HG03354 (cell line): ENCODE measurements at regions not wholly inside any gene's neighbourhood (a gene's known extent, or its start where the extent isn't known, plus 50 kb on each side); places are given as distances from the start of the nearest gene placed in this dataset.
"Not testable (repeated sequence)": the region's sequence is repeated elsewhere in the genome, so short reads cannot be mapped to it uniquely, and the experiment has no call there.

Source experiments
- ATAC-seq: cut with Tn5 transposase; IDR thresholded peaks from one replicate; pipeline ENCODE4 v1.9.1; 2021; ENCODE audit warnings: mild to moderate bottlenecking; ENCODE audit not compliant: unreplicated experiment, poor library complexity, severe bottlenecking

DNA sequence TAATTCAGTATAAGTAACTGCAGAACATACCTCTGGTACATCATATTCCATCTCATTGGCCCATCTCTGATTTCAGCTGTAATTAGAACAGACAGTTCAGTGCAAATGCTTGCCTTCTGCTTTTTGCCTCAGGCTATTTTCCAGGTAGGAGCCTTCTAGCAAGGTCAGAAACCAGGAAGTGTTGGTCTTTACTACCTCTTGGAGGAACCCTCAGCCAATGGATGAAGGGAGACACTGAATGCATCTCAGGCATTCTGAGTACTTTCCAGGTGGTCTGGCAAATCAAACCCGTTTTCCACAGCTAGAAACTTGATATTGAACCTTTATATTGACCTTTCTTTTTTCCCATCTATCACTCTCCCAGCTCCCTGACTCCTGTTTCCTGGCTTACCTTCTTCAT lies 348.5 kb upstream of the SOX2 start:
- ATAC-seq = no peak

DNA sequence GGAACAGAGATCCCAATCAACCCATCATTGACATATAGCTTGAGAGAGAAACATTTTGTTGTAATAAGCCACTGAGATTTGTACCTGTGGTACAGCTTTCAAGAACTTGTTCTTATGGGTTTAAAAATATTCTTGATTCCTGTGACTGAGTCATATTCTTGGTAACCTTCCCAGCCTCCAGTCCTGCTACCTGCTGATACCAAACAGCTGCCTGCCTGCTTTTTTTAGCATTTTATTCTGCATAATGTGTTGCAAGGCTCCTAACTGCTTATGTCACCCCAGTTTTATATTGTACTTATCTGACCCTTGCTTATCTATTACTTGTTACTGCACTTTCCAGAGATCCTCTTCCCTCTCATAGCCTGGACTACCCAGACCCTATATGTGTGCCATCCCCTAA lies 349.3 kb upstream of the SOX2 start:
- ATAC-seq = no peak

DNA sequence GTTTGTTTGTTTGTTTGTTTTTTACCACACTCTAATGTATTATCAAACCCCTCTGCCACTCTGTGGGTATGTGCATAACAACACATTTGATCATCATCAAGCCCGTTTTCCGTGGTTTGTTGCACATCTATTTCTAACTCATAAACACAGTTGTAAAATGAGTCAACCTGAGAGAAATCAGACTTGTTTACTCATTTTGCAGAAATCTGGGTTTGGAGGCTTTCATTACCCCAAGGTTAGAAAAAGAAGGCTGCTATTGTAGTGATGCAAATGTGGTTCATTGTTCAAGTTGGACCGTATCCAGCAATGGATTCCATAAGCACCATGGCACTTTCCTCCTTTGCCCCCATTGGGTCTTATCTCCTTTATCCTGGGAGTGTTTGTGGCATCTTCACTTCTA lies 353.2 kb upstream of the SOX2 start:
- ATAC-seq = peak; percentile 62

DNA sequence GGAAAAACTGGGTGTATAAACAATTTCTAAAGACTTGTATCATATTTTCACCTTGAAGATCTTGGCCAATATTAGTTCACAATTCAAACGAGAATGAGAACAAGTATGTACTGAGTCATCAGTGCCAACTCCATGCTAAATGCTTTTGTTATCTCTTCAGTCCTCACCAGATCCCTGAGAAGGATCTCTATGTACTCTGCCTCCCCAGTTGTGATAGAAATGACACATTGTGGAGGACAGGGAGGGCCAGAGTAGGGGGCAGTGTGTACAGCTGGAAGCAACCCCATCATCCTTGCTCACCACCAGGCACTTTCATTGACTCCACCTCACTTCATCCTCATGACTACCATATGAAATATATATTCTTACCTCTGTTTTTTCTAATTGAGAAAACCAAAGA lies 353.7 kb upstream of the SOX2 start:
- no peak for ATAC-seq

DNA sequence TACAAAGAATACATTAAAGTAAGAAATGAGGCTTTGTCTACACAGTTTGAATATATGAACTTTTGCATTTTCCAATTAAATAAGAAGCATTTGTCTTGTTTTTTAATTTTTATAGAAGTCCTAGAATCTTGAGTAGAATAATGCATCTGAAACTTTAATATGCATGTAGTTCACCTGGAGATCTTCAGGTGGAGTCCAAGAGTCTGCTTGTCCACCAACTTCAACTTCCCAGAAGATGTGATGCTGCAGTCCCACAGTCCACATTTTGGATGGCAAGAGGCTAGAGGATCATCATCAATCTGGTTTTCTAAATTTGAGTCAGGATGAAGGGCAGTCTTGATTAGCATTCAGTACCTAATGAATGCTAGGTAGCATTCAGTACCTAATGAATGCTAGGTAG lies 357.6 kb upstream of the SOX2 start:
- no peak for ATAC-seq

DNA sequence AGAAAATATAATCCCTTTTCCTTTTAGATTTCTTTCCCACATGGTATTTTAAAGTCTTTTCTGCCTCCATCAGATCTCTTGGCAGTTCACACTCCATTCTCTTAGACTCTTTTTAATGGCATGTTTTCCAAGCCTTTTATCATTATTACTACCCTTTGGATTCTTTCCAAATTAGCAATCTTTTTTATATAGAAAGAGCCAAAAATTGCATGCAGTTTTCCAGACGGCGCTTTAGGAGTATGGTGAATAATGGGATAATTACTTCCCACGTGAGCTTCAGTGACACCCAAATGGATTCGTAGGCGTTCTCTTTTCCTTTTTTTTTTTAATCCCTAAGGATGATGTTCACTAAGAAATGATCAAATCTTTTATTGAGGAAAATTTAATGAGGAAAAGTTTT lies 354.8 kb upstream of the DNAJC19 start:
- no peak for ATAC-seq

DNA sequence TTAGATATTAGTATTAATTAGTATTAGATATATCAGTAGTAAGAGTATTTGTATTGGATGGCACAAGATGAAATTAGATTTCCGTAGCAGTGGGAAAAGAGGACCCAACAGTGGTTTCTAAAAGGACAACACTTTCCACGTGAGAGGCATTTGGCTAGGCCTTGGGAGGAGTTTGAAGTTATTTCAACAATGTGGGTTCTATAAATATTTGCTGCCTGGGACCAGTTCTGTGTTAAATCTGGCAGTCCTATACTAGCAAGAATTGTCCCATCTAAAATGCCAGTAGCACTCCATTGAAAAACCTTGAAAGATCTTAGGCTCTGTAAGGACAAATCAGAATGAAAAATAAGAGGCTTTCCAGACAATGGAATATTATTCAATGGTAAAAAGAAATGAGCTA lies 347.1 kb upstream of the DNAJC19 start:
- ATAC-seq = no peak

DNA sequence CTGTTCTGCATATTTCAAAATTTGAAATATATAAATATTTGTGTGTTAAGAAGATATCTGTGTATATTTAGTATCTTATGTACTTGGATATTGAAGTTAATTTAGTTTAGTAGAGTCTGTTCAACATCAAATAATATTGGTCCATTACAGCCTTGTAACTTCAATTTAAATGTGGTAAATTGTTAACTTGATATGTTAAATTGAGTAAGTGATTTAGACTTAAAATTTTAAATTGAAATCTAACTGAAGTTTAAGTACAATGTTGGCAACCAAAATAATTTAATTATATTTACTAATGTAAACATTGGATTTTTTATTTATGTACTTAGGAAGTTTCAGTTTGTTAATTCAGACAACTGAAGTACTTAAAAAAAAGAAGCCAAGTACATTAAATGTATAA lies 343.9 kb upstream of the DNAJC19 start:
- ATAC-seq = no peak

DNA sequence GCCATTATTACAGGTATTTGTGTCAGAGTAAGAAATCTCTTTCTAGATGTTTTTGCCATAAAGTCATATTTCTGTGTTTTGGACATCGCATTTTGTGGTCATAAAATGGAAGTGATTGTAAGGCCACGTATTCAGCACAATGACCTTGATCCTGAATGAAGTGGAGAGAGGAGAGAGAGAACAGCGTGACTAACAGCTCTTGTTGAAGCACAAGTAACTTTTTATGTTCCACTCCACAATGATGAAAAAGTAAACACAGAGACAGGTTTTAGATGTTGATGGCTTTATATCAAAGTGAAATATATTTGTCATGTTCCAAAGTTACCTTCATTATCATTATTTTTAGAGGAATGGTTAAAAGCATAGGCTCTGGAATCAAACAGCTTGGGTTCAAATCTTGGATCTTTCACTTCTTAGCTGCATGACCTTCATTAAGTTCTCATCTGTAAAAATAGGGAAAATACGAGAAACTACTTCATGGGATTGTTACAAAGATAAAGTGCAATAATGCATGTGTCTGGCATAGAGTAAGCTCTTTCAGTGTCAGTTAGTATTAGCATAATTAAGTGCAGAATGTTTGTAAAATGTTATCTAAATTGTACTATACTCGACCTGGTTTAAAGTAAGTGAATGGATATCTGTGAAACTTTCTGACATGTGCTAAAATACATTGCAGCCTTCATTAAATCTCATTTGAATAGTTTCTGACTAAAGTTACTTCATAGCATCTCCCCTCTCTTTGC lies 341.5 kb upstream of the DNAJC19 start:
- ATAC-seq = no peak

DNA sequence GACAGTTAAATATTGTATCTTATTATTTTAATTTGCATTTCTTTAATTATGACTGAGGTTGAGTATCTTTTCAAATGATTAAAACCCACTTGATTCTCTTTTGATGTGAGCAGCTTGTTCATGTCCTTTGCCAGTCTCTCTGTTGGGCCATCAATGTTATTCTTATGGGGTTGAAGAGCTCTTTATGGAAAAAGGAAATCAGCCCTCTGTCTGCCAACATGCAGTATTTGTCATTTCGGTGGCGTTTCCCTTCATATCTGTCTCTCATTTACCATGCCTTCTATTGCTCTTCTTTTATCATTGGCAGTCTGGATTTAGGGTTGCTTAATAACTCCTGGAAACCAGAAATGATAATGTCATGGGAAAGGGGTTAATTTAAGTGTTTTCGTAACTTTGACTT lies 340.7 kb upstream of the DNAJC19 start:
- ATAC-seq = no peak

DNA sequence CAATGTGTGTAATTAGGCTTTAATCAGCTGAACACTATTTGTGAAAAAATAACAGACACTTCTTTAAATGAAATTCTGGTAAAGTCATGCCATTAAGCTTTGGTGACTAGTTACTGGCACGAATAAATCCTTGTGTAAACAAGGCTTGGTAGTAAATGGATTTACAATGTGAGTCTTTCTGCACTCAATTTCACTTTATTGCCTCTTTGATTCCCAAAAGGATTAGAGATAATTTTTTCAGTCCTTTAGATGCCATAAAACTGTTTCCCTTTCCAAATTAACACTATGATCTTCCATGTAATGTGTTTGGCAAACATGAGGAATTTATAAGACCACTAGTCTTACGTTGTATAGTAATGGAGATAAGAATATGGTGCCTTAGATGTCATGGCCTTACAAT lies 339.5 kb upstream of the DNAJC19 start:
- no peak for ATAC-seq

DNA sequence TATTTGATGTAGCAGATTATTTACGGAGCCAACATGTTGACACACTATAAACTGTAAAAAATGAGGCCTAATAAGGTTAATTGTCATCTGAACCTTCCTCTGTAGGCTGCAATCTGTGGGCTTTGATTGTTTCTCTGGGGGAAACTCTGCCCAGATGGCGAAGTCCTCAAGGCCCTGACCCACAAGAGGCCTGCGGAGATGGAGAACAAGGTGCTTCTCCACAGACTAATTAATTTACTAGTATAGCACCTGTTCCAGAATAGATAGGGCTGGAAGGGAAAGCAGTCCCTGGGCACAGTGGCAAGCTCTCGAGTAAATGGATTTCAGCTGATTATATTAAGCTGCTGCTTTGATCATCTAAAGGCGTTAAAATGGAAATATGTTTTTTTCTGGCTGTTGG lies 338.8 kb upstream of the DNAJC19 start:
- no peak for ATAC-seq

DNA sequence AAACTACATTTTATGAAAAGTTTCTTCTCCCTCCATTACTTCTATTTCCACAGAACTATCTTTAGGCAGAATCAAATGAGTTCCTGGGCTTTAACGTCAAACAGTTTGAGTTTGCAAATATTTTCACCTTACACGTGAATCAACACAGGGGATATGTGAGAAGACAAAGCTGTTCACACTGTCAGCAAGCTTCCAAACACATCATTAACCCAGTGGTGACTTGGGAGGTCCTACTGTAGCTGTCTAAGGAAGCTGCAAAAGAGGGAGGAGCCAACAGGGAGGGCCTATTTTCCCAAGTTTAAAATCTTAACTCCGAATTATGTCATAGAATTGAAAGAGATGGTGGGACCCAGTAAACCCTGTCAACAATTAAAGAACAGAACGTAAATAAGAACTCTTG lies 337.8 kb upstream of the DNAJC19 start:
- ATAC-seq = no peak

DNA sequence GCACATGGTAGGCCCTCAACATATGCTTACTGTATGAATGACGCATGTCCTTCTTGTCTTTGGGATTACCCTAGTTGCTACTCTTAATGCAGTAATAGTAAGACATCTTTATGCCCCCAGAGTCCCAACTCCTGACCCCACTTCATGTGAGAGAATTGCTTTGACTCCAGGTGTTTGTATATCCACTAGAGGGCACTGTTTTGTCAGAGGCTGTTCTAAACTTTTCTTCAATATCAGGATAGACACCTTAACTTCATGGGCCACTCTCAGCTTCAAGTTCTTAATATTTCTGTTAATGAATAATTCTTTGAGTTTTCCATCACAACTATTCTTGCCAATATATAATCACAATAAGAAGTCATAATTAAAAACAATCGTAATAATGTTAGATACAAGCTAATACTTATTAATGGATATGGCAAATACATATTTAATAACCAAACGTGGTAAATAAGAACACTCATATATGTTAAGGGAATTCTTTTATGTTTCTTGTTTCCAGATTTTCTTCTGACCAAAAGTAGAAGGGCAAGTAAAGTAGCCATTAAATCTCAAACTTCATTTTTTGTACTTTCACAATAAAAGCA lies 337.2 kb upstream of the DNAJC19 start:
- peak; percentile 84 for ATAC-seq

DNA sequence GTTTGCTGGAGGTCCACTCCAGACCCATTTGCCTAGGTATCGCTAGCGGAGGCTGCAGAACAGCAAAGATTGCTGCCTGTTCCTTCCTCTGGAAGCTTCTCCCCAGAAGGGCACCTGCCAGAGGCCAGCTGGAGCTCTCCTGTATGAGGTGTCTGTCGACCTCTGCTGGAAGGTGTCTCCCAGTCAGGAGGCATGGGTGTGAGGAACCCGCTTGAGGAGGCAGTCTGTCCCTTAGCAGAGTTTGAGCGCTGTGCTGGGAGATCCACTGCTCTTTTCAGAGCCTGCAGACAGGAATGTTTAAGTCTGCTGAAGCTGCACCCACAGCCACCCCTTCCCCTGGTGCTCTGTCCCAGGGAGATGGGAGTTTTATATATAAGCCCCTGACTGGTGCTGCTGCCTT lies 335.0 kb upstream of the DNAJC19 start:
- ATAC-seq = not testable (repeated sequence)

DNA sequence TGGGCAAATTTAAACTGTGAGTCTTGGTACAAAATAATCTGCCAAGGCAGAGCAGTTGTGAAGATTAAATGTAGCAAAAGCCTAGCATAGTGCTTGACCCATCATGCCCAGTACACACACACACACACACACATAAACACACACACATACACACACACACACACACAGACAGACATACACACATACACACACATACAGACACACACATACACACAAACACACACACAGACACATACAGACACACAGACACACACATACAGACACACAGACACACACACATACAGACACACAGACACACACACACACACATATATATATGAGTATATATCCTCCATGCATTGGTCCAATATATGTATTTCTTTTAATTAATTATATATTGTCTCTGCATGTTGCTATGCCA lies 328.8 kb upstream of the DNAJC19 start:
- ATAC-seq = no peak

DNA sequence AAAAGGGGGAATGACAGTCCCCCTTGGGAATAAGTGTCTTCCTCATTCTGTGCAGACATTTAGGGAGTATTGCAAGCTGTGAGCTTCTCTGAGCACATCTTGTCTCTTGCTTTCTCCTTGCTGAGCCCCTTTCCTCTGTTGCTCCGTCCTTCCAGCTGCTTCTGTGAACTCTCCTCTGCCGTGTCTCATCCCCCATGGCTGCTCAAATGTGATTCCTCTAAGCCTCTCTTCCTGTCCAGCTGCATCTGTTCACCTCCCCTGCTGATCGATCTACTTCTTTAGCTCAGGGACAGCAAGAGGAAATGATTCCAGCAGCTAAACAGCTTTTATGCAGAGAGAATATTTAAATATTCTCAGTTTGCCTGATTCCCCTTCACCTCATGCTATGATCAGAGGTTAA lies 328.0 kb upstream of the DNAJC19 start:
- no peak for ATAC-seq

DNA sequence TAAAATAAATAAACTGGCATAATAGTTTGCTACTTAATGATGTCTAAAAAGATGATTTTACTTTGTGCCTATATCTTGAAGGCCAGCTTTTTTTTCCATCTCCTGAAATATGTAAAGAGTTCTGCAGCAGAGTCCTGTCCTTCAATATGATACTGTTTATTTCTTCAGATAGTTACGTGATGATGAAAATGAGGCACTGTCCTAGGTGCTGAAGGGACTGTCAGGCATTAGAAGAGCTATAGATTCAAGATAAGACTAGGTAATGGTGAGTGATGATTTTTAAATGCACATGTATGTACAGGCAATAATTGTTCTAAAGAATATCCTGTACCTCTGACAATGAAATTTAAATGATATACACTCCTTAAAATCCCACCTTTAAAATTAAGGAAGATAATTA lies 326.9 kb upstream of the DNAJC19 start:
- ATAC-seq = no peak

DNA sequence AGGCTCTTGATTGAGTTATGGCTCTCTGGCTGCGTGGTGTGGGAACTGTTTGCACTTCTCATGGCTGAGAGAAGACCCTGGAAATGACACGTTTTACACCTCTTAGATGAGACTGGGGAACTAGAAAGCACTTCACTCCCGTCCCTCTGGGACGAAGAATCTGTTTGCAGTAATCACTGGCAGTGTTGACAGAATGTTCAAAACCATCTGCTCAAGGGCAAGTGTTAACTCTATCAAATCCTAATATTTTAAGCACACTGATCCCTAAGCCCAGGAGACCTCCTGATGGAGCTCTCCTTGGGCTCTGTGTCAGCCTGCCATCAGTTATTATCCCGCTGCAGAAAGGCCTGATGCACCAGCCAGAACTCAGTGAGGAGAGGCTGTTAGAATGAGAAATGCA lies 323.8 kb upstream of the DNAJC19 start:
- no peak for ATAC-seq

DNA sequence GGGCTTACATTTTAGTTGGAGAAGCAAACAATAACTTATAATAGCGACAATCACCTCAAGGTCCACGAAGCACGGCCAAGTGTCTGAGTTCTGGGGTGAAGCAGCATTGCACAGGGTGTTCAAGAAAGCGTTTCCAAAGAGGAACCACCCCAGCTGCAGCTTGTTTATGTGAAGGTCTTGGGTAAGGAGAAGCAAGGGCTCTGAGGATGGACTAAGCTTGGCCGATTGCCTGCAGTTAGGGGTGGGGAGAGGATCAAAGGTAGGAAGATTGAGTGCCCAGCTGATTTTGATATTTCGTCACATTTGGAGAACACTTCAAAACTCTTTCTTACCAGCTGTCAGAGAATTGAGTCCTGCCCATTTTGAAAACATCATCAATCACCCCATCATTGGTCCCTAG lies 321.6 kb upstream of the DNAJC19 start:
- no peak for ATAC-seq

DNA sequence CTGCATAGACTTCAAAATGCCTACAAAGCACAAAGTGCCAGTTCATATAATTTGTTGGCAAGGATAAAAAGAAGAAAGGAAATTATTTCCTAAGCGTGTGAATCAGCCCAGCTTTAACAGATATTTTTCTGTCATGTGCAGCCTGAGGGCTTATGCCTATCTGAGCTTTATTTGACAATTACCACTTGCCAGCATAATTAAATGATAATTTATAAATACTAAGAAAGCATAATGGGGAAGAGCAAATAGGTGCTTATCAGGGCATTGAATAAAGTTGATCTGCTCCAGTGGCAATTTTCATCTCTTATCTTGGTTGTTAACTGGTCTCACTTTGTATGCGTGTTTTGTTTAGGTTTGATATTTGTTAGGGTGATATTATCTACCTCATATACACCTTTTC lies 313.4 kb upstream of the DNAJC19 start:
- no peak for ATAC-seq

DNA sequence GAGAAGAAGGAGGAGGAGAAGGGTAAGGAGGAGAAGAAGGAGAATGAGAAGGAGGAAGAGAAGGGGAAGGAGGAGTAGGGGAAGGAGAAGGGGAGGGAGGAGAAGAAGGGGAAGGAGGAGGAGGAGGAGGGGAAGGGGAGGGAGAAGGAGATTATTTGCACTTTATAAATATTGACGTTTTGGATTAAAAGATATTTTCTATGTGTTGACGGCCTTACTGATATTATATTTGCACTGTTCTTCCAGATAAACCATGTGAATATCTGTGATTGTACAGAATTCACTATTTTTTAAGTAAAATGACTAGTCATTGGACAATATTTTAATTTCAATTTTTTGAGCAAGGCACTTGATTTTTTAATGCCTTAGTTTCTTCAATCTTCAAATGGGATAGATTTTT lies 310.5 kb upstream of the DNAJC19 start:
- no peak for ATAC-seq
